Upper lobe of left lung (tissue), 4 donors: ENCODE measurements at regions not wholly inside any gene's neighbourhood (a gene's known extent, or its start where the extent isn't known, plus 50 kb on each side); places are given as distances from the start of the nearest gene placed in this dataset.

ENCODE experiments used
- CTCF ChIP-seq, 6 experiments: fragments of 450-650 bp in 4 of 6; fragments of 200-600 bp in 2 of 6; sonication (generic) in 2 of 6; IDR thresholded peaks; one replicate each; pipeline ENCODE4 v1.5.1; 2016 to 2019; ENCODE audit warnings: antibody characterized with exemption in 6 of 6
- POLR2A ChIP-seq, 4 donors: fragments of 450-650 bp; IDR thresholded peaks; one replicate each; pipeline ENCODE4 v1.5.1; 2016 to 2017; ENCODE audit warnings: antibody characterized with exemption in 4 of 4, mild to moderate bottlenecking in 2 of 4
- POLR2AphosphoS5 ChIP-seq, 2 donors: sonication (generic); formaldehyde crosslinking; IDR thresholded peaks; one replicate each; pipeline ENCODE4 v1.5.1; 2017; ENCODE audit warnings: antibody characterized with exemption in 2 of 2

GRCh38 chr9:21728781-21729180 is 73.7 kb upstream of the MTAP start:
- TF ChIP-seq CTCF (IDR thresholded peaks at IDR 0.05) = no peak
- no peak for TF ChIP-seq POLR2A (IDR thresholded peaks at IDR 0.05)
- TF ChIP-seq POLR2AphosphoS5 (IDR thresholded peaks at IDR 0.05) = no peak
